Right renal pelvis (tissue), 4 donors: ENCODE measurements at regions not wholly inside any gene's neighbourhood (a gene's known extent, or its start where the extent isn't known, plus 50 kb on each side); places are given as distances from the start of the nearest gene placed in this dataset.
"Not testable (repeated sequence)": the region's sequence is repeated elsewhere in the genome, so short reads cannot be mapped to it uniquely, and the experiment has no call there.

Experiments used
- DNase-seq, 4 donors: peaks; one replicate each; pipeline ENCODE4 v3.0.0-alpha.2; 2013; ENCODE audit warnings: low read depth in 4 of 4, low spot score in 3 of 4, missing footprints in 1 of 4

GRCh38 chr2:147331790-147332419, 512.9 kb upstream of the ACVR2A start:
- DNase-seq, result peak in 1 of 4 donors; percentile 10

- DNase-seq, result no peak
Observed at GRCh38 chr2:147330925-147331324, 513.9 kb upstream of the ACVR2A start.

- DNase-seq, result no peak
Observed at GRCh38 chr2:147327613-147328012, 517.2 kb upstream of the ACVR2A start.

GRCh38 chr2:147325990-147326389, 518.8 kb upstream of the ACVR2A start:
- DNase-seq, result no peak

GRCh38 chr2:147320146-147320545, 524.7 kb upstream of the ACVR2A start:
- no peak for DNase-seq

DNA sequence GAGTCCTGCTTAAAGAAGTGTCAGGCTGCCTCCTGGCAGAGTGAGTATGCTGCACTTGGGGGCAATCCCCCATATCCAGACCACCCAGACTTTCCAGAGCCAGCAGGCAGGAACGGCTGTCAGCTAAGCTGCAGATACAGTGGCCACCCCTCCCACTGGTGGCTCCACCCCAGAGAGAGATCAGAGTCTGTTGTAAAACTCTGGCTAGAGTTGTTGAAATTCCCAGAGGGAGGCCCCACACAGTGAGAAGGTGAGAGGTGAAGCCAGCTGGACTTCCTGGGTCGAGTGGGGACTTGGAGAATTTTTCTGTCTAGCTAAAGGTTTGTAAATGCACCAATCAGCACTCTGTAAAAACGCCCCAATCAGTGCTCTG, 533.8 kb upstream of the ACVR2A start:
- no peak for DNase-seq

DNA sequence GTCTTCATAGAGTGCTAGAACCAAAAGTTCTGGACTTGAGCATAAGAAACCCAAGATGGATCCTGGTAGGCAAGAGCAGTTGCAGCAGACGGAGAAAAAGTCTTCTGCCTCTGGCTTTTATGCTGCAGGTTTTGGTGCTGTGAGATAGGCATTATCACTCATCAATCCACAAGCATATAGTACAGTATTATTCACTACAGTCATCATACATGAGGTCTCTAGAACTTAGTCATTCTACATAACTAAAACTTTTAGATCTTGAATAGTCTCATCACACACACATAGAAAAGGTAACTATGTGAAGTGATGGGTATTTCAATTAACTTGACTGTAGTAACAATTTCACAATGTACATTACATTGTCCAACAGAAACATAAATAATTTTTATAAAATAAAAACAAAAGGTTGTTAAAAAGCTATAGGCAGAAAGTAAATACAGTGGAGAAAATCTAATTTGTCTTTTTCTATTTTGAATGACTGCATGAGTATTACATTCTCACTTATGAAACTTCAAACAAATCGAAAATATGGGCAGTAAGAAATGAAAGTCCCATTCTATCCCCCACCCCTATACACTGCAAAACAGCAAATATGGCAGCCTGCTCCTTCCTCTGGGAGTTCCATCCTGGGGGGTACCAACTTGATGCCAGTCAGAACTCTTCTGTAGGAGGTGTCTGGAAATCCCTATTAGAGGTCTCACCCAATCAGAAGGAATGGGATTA, 534.3 kb upstream of the ACVR2A start:
- DNase-seq, result no peak

DNA sequence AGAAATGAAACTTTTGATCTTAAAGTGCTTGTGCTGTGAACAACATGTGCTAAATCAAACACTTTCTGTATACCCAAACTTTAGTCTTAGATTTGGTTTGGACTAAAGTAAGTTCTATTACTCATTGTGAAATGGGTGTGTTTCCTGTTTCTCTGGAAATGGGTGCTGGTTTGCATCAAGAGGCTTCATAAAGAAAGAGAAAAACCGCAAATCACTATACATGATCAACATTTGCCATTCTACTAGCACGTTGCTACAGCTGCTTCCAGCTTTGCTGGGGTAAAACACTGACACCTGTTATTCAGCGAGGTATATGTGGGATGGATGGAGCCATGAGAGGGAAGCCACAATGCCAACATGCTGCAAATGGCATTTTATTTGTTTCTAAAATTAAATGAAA, 547.0 kb upstream of the ACVR2A start:
- no peak for DNase-seq

GRCh38 chr2:147294825-147295392, 549.9 kb upstream of the ACVR2A start:
- DNase-seq, result no peak

GRCh38 chr2:147293991-147294824, 550.6 kb upstream of the ACVR2A start:
- DNase-seq, result no peak

- DNase-seq, result no peak
Observed at GRCh38 chr2:147288131-147288530, 556.7 kb upstream of the ACVR2A start.

- no peak for DNase-seq
Observed at GRCh38 chr2:147275943-147276342, 568.9 kb upstream of the ACVR2A start.

GRCh38 chr2:147273628-147274027, 571.2 kb upstream of the ACVR2A start:
- no peak for DNase-seq

DNA sequence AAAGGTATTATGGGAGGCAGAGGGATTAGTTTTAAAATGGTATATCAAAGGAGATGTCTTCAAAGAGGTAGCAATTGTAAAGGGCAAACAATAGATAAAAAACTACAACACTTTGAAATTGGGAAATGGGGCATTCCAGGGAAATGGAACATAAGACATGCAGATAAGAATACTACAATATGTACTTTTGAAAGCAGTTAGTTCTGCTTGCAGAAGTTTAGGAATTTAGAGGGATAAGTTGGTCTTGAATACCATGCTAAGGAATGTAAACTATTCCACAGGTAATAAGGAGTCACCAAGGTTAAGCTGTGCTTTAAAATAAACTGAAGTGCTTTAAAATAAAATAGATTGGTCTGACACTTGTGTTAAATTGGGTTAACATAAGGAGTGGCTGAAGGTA, 571.7 kb upstream of the ACVR2A start:
- no peak for DNase-seq

DNA sequence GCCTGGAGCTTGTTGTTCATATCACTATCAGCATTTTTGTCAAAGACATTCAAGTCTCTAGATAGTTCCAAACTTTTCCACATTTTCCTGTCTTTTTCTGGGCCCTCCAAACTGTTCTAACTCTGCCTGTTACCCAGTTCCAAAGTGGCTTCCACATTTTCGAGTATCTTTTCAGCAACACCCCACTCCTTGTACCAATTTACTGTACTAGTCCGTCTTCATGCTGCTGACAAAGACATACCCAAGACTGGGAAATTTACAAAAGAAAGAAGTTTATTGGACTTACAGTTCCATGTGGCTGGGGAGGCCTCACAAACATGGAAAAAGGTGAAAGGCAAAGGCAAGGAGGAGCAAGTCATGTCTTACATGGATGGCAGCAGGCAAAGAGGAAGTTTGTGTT, 575.2 kb upstream of the ACVR2A start:
- DNase-seq, result not testable (repeated sequence)

GRCh38 chr2:147260241-147260640, 584.6 kb upstream of the ACVR2A start:
- DNase-seq, result no peak

DNA sequence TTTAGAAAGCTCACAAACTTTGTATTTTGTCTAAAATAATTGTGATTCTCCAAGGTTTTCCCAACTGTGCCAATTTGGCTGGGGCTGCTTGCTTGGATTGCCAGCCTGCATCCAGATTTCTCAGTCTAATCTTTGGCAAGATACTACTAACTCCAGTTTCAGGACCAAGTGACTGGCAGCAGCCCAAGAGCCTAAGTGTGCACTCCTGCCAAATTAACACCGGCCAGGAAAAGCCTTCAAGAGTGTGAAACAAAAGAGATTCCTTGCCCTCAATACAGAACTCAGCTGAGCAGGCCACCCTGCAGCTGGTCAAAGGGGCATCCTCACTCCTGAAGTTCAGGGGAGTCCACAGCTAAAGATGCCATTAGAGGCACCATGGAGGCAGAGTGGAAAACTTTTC, 589.0 kb upstream of the ACVR2A start:
- DNase-seq, result no peak

- no peak for DNase-seq
Observed at GRCh38 chr2:147250652-147251356, 594.0 kb upstream of the ACVR2A start.

- no peak for DNase-seq
Observed at GRCh38 chr2:147247749-147248148, 597.1 kb upstream of the ACVR2A start.

DNA sequence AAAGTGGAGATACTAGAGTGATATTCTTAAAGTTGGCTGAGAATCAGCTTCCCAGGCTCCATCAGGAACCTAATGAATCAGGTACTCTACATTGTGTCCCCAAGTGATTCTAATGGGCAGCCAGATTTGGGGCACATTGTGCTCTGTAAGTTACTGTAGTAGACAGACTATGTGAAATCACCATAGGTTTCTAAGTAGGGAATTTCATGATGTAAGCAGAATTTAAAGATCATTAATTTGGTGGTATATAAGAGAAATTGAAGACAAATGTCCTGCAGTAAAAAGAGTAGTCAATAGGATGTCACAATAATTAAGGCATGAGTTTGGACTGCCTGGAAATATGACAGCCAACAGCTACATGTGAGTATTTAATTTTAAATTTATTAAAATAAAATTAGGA, 602.4 kb upstream of the ACVR2A start:
- DNase-seq, result no peak

DNA sequence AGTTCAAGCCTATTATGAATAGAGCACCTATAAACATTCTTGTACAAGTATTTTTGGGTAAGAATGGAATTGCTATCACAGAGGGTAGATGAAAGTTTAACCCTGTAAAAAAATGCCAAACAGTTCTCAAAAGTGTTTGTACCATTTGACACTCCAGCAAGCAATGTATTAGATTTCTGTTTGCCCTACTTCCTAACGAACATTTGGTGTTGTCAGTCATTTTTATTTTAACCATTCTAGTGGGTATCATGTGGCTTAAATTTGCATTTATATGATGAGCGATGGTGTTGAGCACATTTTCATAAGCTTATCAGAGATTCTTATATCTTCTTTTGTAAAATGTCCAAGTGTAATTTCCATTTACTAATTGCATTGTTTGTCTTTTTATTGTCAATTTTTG, 608.2 kb upstream of the ACVR2A start:
- no peak for DNase-seq
